ENCODE measurements at regions not wholly inside any gene's neighbourhood (a gene's known extent, or its start where the extent isn't known, plus 50 kb on each side); places are given as distances from the start of the nearest gene placed in this dataset.

GRCh38 chr1:193320270-193320669 is 133.9 kb upstream of the B3GALT2 start:
- TF ChIP-seq, protein P1, sequence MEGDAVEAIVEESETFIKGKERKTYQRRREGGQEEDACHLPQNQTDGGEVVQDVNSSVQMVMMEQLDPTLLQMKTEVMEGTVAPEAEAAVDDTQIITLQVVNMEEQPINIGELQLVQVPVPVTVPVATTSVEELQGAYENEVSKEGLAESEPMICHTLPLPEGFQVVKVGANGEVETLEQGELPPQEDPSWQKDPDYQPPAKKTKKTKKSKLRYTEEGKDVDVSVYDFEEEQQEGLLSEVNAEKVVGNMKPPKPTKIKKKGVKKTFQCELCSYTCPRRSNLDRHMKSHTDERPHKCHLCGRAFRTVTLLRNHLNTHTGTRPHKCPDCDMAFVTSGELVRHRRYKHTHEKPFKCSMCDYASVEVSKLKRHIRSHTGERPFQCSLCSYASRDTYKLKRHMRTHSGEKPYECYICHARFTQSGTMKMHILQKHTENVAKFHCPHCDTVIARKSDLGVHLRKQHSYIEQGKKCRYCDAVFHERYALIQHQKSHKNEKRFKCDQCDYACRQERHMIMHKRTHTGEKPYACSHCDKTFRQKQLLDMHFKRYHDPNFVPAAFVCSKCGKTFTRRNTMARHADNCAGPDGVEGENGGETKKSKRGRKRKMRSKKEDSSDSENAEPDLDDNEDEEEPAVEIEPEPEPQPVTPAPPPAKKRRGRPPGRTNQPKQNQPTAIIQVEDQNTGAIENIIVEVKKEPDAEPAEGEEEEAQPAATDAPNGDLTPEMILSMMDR (IDR thresholded peaks at IDR 0.05; ENCODE audit: poor library complexity, severe bottlenecking) = no peak
- peaks cover 22% of the 10 kb centered on the region for H3K4me1 ChIP-seq (ENCODE audit: insufficient read depth, poor library complexity, severe bottlenecking)
- no peak for ATAC-seq (ENCODE audit: low read depth)

DNA sequence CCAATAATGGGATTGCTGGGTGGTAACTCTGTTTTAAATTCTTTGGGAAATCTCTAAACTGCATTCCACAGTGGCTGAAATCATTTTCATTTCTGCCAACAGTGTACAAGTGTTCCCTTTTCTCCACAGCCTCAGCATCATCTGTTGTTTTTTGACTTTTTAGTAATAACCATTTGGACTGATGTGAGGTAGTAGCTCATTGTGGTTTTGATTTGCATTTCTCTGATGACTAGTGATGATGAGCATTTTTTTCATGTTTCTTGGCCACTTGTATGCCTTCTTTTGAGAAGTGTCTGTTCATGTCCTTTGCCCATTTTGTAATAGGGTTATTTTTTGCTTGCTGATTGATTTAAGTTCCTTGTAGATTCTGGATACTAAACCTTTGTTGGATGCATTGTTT is 131.9 kb upstream of the B3GALT2 start:
- H3K9me3 ChIP-seq (ENCODE audit: severe bottlenecking) = peaks cover 3% of the 10 kb centered on the region
- no peak overlapping the region for H3K4me3 ChIP-seq (ENCODE audit: severe bottlenecking)
- H3K27ac ChIP-seq (ENCODE audit: poor library complexity, severe bottlenecking) = no peak overlapping the region
- no peaks in the 10 kb centered on the region; the same call in 1 of the 2 replicates for H3K36me3 ChIP-seq (ENCODE audit: low read depth)
- TF ChIP-seq, protein P1 (IDR thresholded peaks at IDR 0.05; ENCODE audit: poor library complexity, severe bottlenecking) = no peak
- no peak for ATAC-seq (ENCODE audit: low read depth)
- no peak for DNase-seq (ENCODE audit: low spot score)
- H3K27me3 ChIP-seq (ENCODE audit: insufficient read depth, poor library complexity, severe bottlenecking) = no peaks in the 10 kb centered on the region
- peaks cover 22% of the 10 kb centered on the region for H3K4me1 ChIP-seq (ENCODE audit: insufficient read depth, poor library complexity, severe bottlenecking)

More at GRCh38 chr1:193320270-193320669, 133.9 kb upstream of the B3GALT2 start:
- Histone ChIP-seq H3K27me3 (ENCODE audit: insufficient read depth, poor library complexity, severe bottlenecking) (no peaks in the 10 kb centered on the region), H3K36me3 (ENCODE audit: low read depth) (no peaks in the 10 kb centered on the region; the same call in 1 of the 2 replicates), H3K27ac (ENCODE audit: poor library complexity, severe bottlenecking) (peak overlapping the region; percentile 89), H3K9me3 (ENCODE audit: severe bottlenecking) (peaks cover 3% of the 10 kb centered on the region), H3K4me3 (ENCODE audit: severe bottlenecking) (no peak overlapping the region)
- DNase-seq (ENCODE audit: low spot score) = no peak

GRCh38 chr1:193313354-193314140 is 127.1 kb upstream of the B3GALT2 start:
- Histone ChIP-seq H3K27ac (ENCODE audit: poor library complexity, severe bottlenecking) (no peak overlapping the region), H3K4me1 (ENCODE audit: insufficient read depth, poor library complexity, severe bottlenecking) (no peaks in the 10 kb centered on the region), H3K9me3 (ENCODE audit: severe bottlenecking) (peaks cover under 1% of the 10 kb centered on the region), H3K36me3 (ENCODE audit: low read depth) (no peaks in the 10 kb centered on the region), H3K4me3 (ENCODE audit: severe bottlenecking) (no peak overlapping the region), H3K27me3 (ENCODE audit: insufficient read depth, poor library complexity, severe bottlenecking) (no peaks in the 10 kb centered on the region)
- TF ChIP-seq, protein P1 (IDR thresholded peaks at IDR 0.05; ENCODE audit: poor library complexity, severe bottlenecking) = no peak
- DNase-seq (ENCODE audit: low spot score) (no peak), ATAC-seq (ENCODE audit: low read depth) (no peak)

DNA sequence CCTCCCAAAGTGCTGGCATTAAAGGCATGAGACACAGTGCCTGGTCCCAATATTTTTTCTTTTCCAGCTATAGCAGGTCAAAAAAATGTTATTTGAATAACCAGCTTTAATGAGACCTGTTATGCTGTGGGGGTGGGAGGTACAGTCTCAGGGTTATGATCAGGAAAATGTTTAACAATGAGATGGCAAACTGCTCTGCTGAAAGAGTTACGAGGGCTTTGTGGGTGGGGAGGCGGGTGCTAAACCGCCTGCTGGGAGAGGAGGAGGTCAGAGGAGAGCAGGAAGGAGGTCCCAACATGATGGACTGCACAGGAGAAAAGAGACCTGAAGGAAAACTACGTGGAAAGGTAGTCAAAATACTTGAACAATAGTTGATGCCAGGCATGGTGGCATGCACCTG is 126.0 kb upstream of the B3GALT2 start:
- Histone ChIP-seq H3K4me1 (ENCODE audit: insufficient read depth, poor library complexity, severe bottlenecking) (no peaks in the 10 kb centered on the region), H3K36me3 (ENCODE audit: low read depth) (no peaks in the 10 kb centered on the region), H3K4me3 (ENCODE audit: severe bottlenecking) (no peak overlapping the region), H3K9me3 (ENCODE audit: severe bottlenecking) (no peaks in the 10 kb centered on the region), H3K27me3 (ENCODE audit: insufficient read depth, poor library complexity, severe bottlenecking) (no peaks in the 10 kb centered on the region), H3K27ac (ENCODE audit: poor library complexity, severe bottlenecking) (no peak overlapping the region)
- no peak for DNase-seq (ENCODE audit: low spot score)
- no peak for ATAC-seq (ENCODE audit: low read depth)
- TF ChIP-seq, protein P1 (IDR thresholded peaks at IDR 0.05; ENCODE audit: poor library complexity, severe bottlenecking) = no peak

Measured in RWPE2 (cell line).